Hippocampal formation (tissue), 2 donors: ENCODE measurements at regions not wholly inside any gene's neighbourhood (a gene's known extent, or its start where the extent isn't known, plus 50 kb on each side); places are given as distances from the start of the nearest gene placed in this dataset.

ENCODE experiments used
- DNase-seq, 2 donors: peaks; one replicate each; lab custom pipeline; 2025; lab: John Stamatoyannopoulos, UW

- no peak for DNase-seq
Measured at GRCh38 chr4:32551943-32552342, 1831.8 kb downstream of the PCDH7 start.

GRCh38 chr4:32560306-32560705 lies 1840.1 kb downstream of the PCDH7 start:
- no peak for DNase-seq

GRCh38 chr4:32562010-32562409 lies 1841.8 kb downstream of the PCDH7 start:
- DNase-seq = no peak

- DNase-seq = no peak
Measured at GRCh38 chr4:32564626-32565025, 1844.5 kb downstream of the PCDH7 start.

- DNase-seq = no peak
Measured at GRCh38 chr4:32569861-32570260, 1849.7 kb downstream of the PCDH7 start.

GRCh38 chr4:32572366-32572765 lies 1852.2 kb downstream of the PCDH7 start:
- DNase-seq = no peak

GRCh38 chr4:32574803-32575202 lies 1854.6 kb downstream of the PCDH7 start:
- no peak for DNase-seq

GRCh38 chr4:32589097-32589496 lies 1868.9 kb downstream of the PCDH7 start:
- no peak for DNase-seq

GRCh38 chr4:32589853-32590252 lies 1869.7 kb downstream of the PCDH7 start:
- DNase-seq = no peak

GRCh38 chr4:32597354-32597753 lies 1877.2 kb downstream of the PCDH7 start:
- DNase-seq = no peak

GRCh38 chr4:32601848-32602247 lies 1881.7 kb downstream of the PCDH7 start:
- DNase-seq = no peak

- no peak for DNase-seq
Measured at GRCh38 chr4:32607978-32608377, 1887.8 kb downstream of the PCDH7 start.

- no peak for DNase-seq
Measured at GRCh38 chr4:32624943-32625603, 1904.9 kb downstream of the PCDH7 start.

GRCh38 chr4:32625687-32626337 lies 1905.6 kb downstream of the PCDH7 start:
- DNase-seq = no peak

- no peak for DNase-seq
Measured at GRCh38 chr4:32631831-32632230, 1911.7 kb downstream of the PCDH7 start.

- DNase-seq = no peak
Measured at GRCh38 chr4:32633421-32633820, 1913.3 kb downstream of the PCDH7 start.

GRCh38 chr4:32645653-32646052 lies 1925.5 kb downstream of the PCDH7 start:
- no peak for DNase-seq

- no peak for DNase-seq
Measured at GRCh38 chr4:32658019-32658418, 1937.8 kb downstream of the PCDH7 start.

- DNase-seq = no peak
Measured at GRCh38 chr4:32661229-32661628, 1941.1 kb downstream of the PCDH7 start.

- no peak for DNase-seq
Measured at GRCh38 chr4:32662803-32663202, 1942.6 kb downstream of the PCDH7 start.

- DNase-seq = no peak
Measured at GRCh38 chr4:32672359-32672758, 1952.2 kb downstream of the PCDH7 start.

GRCh38 chr4:32680946-32681345 lies 1960.8 kb downstream of the PCDH7 start:
- no peak for DNase-seq

GRCh38 chr4:32684160-32684559 lies 1964.0 kb downstream of the PCDH7 start:
- no peak for DNase-seq

- no peak for DNase-seq
Measured at GRCh38 chr4:32686123-32686522, 1966.0 kb downstream of the PCDH7 start.
